ENCODE measurements at regions not wholly inside any gene's neighbourhood (a gene's known extent, or its start where the extent isn't known, plus 50 kb on each side); places are given as distances from the start of the nearest gene placed in this dataset.
"Not testable (repeated sequence)": the region's sequence is repeated elsewhere in the genome, so short reads cannot be mapped to it uniquely, and the experiment has no call there.

DNA sequence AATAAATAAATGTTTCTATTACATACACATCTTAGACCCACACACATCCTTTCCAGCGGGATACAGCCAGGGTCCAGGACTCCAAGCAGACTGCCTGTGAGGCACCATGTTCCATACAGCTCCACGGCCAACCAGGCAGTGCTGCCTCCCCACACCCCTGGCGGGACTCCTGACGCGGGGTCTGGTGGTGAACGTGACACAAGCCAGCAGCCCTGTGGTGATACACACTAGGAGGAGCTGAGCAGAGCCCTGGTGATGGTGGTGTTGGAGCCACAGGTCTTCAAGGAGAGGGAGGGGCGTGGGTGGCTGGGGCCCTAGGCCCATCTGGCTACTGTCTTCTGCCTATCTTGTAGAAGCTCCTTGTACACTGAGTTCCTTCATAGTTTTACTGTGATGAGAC is 53.1 kb upstream of the LPCAT1 start:
- not testable (repeated sequence) for DNase-seq

DNA sequence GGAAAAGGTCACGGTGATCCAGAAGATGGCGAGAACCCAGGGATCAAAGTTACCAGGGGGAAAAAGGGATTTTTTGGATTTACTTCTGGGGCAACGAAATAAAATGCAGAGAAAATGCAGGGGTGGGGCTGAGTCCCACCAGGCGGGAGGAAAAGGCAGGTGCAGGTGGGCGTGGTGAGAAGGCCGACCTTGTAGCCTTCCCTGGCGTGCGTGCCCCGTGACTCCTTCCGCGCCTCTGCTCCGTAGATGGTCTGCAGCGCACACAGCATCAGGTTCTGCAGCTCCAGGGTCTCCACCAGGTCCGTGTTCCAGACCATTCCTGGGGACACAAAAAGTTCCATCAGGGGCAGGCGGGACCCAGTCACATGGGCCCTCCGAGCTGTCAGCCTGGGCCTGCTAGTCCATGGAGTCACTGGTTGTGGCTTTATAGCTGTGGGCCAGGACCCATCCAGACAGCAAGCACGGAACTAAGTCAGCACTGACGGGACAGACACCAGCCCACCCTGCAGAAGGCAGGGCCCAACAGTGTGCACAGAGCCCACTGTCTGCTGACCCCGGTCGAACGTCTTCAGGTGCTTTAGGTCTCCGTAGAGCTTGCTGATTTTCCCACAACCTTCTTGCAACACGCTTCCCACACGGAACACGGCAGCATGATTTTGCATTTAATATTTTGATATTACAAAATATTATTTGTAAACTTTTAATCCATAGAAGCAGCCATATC is 52.4 kb upstream of the LPCAT1 start:
- not testable (repeated sequence) for DNase-seq

DNA sequence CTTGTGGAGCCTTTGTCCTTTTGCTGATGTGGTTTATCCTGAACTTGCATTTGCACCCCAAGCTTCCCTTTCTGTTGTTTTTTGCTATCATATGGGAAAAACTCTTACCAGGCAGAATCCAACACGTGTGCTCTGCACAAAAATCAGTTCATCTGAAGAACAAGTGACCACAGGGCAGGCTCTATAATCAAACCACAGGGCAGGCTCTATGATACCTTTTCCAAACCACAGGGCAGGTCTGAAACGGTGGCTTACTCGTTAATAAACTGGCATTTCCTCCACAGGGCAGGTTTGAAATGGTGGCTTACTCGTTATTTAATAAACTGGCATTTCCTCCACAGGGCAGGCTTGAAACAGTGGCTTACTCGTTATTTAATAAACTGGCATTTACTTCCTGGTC is 51.7 kb upstream of the LPCAT1 start:
- DNase-seq = not testable (repeated sequence)

DNA sequence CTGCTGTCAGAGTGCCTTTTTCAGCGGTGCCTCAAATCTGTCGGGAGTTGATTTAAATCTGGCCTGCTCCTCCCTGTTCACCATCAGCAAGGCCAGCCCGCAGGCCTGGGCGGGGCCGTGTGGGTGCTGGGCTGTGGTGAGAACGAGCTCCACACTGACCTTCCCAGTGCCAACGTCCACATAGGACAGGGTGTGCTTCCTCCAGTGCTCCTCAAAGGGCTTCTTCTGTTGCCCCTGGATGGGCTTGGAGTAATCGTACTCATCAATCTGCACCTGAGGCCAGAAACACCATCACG is 50.2 kb upstream of the LPCAT1 start:
- DNase-seq = not testable (repeated sequence)

DNA sequence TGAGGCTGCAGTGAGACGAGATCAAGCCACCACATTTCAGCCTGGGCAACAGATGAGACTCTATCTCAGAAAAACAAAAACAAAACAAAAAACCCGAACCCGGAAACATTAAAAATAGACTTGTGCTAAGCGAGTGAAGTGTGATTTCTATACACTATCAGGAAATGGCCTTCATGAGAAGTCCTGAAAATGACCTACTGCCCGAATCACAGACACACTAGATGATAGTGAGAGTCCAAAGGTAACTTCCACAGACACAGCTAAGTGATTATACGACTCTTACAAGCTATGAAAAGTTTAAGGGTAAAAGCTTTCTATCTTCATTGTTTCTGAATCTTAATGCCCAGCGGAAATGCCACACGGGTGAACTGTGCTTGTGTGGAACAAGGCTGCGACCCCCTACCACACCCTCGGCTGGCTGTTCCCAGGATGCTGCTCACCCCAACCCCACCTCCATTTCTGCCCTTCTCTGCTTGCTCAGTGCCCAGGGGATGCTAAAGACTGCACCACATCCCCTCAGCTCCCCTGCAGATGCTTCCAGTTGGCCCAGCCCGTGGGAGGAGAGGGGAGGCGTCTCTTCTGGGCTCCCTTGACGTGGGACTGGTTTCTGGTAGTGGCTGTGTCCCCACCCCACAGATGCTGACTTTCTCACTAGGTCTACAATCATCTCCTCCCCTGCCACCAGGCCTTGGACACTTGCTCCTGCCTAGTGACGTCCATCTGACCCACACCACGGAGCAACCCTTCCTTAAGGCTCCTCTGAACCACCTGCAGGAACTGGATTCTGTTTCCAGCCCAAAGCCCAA is 49.7 kb upstream of the LPCAT1 start:
- not testable (repeated sequence) for DNase-seq

All from activated naive CD4-positive, alpha-beta T cell (primary cell).